ENCODE measurements at regions not wholly inside any gene's neighbourhood (a gene's known extent, or its start where the extent isn't known, plus 50 kb on each side); places are given as distances from the start of the nearest gene placed in this dataset.
A peak's percentile ranks its signal among the peaks of the same experiment; 100 is the strongest.

GRCh38 chr7:81499262-81500116, 270.4 kb downstream of the HGF start:
- H3K36me3 ChIP-seq = no peaks in the 10 kb centered on the region
- peak in 1 of 5 donors; percentile 14 for DNase-seq
- intact Hi-C loops (cut with DNase I) = no loop called here
- no peaks in the 10 kb centered on the region for H3K4me1 ChIP-seq (ENCODE audit: insufficient read depth)
- WGBS, 3 donors = 63 to 66% (median 63%) methylated on average over 4 of the region's 4 CpGs
- H3K27me3 ChIP-seq = no peaks in the 10 kb centered on the region
- no peak overlapping the region for H3K4me3 ChIP-seq
- no peak overlapping the region for H3K27ac ChIP-seq
- TF ChIP-seq POLR2A (IDR thresholded peaks at IDR 0.05) = no peak
- no peak for TF ChIP-seq EP300 (IDR thresholded peaks at IDR 0.05)
- TF ChIP-seq CTCF (IDR thresholded peaks at IDR 0.05) = peak in 2 of 3 donors; percentile 39 to 43
- H3K9me3 ChIP-seq = no peaks in the 10 kb centered on the region

- no peak overlapping the region for H3K27ac ChIP-seq
- H3K27me3 ChIP-seq = no peaks in the 10 kb centered on the region
- intact Hi-C loops (cut with DNase I) = no loop called here
- H3K36me3 ChIP-seq = no peaks in the 10 kb centered on the region
- H3K9me3 ChIP-seq = no peaks in the 10 kb centered on the region
- H3K4me3 ChIP-seq = no peak overlapping the region
- TF ChIP-seq POLR2A (IDR thresholded peaks at IDR 0.05) (no peak), EP300 (IDR thresholded peaks at IDR 0.05) (no peak), CTCF (IDR thresholded peaks at IDR 0.05) (no peak)
- H3K4me1 ChIP-seq (ENCODE audit: insufficient read depth) = no peaks in the 10 kb centered on the region
- 90 to 94% (median 91%) methylated on average over 1 of the region's 1 CpG for WGBS, 3 donors
- no peak for DNase-seq
Measured at GRCh38 chr7:81498176-81498575, 271.7 kb downstream of the HGF start.

- Histone ChIP-seq H3K27ac (no peak overlapping the region), H3K4me1 (ENCODE audit: insufficient read depth) (no peaks in the 10 kb centered on the region), H3K4me3 (no peak overlapping the region), H3K27me3 (no peaks in the 10 kb centered on the region), H3K9me3 (no peaks in the 10 kb centered on the region), H3K36me3 (no peaks in the 10 kb centered on the region)
- no peak for DNase-seq
- intact Hi-C loops (cut with DNase I) = no loop called here
- TF ChIP-seq EP300 (IDR thresholded peaks at IDR 0.05) (no peak), CTCF (IDR thresholded peaks at IDR 0.05) (no peak), POLR2A (IDR thresholded peaks at IDR 0.05) (no peak)
- 96 to 100% (median 98%) methylated on average over 1 of the region's 1 CpG for WGBS, 3 donors
Measured at GRCh38 chr7:81492910-81493309, 276.9 kb downstream of the HGF start.

- Histone ChIP-seq H3K27me3 (no peaks in the 10 kb centered on the region), H3K27ac (no peak overlapping the region), H3K36me3 (no peaks in the 10 kb centered on the region), H3K9me3 (no peaks in the 10 kb centered on the region), H3K4me3 (no peak overlapping the region), H3K4me1 (ENCODE audit: insufficient read depth) (no peaks in the 10 kb centered on the region)
- no peak for DNase-seq
- no peak for TF ChIP-seq POLR2A (IDR thresholded peaks at IDR 0.05)
- no peak for TF ChIP-seq CTCF (IDR thresholded peaks at IDR 0.05)
- TF ChIP-seq EP300 (IDR thresholded peaks at IDR 0.05) = no peak
- 81 to 87% (median 85%) methylated on average over 1 of the region's 1 CpG for WGBS, 3 donors
- intact Hi-C loops (cut with DNase I) = no loop called here
Measured at GRCh38 chr7:81492240-81492639, 277.6 kb downstream of the HGF start.

Measured in ovary (tissue), 7 donors.